ENCODE measurements at regions not wholly inside any gene's neighbourhood (a gene's known extent, or its start where the extent isn't known, plus 50 kb on each side); places are given as distances from the start of the nearest gene placed in this dataset.

DNA sequence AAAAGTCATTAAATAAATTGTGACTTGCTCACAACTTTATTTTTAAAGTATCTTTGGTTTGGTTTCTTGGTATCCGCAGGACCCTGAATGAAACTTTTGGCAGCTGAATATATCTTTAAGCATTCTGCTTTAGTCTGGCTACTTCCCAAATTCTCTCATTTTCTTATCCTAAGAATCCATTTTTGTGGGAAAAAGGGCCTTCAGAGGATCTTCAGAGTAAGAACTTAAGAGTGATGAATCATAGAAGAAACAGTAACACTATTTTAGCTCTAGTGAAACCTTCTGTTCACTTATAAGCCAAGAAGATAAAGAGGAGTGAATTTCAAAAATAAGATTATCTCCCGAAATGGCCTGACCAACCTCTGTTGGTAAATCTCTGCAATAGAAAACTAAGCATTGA, 540.6 kb upstream of the MAGEB18 start:
- Mint-ChIP-seq H3K27ac (no peak overlapping the region), H3K36me3 (no peaks in the 10 kb centered on the region), H3K4me3 (no peak overlapping the region), H3K27me3 (no peaks in the 10 kb centered on the region), H3K4me1 (ENCODE audit: unreplicated experiment) (no peaks in the 10 kb centered on the region), H3K9me3 (no peaks in the 10 kb centered on the region)
- TF ChIP-seq, protein P1, sequence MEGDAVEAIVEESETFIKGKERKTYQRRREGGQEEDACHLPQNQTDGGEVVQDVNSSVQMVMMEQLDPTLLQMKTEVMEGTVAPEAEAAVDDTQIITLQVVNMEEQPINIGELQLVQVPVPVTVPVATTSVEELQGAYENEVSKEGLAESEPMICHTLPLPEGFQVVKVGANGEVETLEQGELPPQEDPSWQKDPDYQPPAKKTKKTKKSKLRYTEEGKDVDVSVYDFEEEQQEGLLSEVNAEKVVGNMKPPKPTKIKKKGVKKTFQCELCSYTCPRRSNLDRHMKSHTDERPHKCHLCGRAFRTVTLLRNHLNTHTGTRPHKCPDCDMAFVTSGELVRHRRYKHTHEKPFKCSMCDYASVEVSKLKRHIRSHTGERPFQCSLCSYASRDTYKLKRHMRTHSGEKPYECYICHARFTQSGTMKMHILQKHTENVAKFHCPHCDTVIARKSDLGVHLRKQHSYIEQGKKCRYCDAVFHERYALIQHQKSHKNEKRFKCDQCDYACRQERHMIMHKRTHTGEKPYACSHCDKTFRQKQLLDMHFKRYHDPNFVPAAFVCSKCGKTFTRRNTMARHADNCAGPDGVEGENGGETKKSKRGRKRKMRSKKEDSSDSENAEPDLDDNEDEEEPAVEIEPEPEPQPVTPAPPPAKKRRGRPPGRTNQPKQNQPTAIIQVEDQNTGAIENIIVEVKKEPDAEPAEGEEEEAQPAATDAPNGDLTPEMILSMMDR (conservative IDR thresholded peaks at IDR 0.05) = no peak
- DNase-seq (ENCODE audit: extremely low spot score, unreplicated experiment) = no peak

DNA sequence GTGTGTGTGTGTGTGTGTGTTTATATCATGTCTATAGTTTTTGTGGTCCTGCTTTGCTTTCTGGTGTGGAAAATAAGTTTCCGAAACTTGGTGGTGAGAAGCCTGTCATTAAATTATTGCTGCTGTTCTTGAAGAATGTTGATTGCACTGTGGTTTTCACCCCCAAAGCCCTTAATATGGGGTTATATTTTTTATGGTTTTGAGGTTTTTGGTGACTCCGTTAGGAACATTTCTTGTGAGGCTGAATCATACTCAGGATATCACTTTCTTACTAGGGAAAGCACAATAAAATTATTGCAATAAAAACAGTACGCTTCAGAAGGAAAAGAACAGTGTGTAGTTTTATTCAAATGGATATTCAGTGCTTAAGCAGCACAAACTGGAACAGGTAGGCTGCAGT, 539.1 kb upstream of the MAGEB18 start:
- TF ChIP-seq, protein P1 (conservative IDR thresholded peaks at IDR 0.05) = no peak
- no peaks in the 10 kb centered on the region for H3K9me3 Mint-ChIP-seq
- DNase-seq (ENCODE audit: extremely low spot score, unreplicated experiment) = no peak

GRCh38 chrX:25600776-25601175, 537.4 kb upstream of the MAGEB18 start:
- no peaks in the 10 kb centered on the region for H3K4me1 Mint-ChIP-seq (ENCODE audit: unreplicated experiment)
- no peaks in the 10 kb centered on the region for H3K9me3 Mint-ChIP-seq
- no peak for DNase-seq (ENCODE audit: extremely low spot score, unreplicated experiment)
- H3K4me3 Mint-ChIP-seq = no peak overlapping the region
- TF ChIP-seq, protein P1 (conservative IDR thresholded peaks at IDR 0.05) = no peak
- H3K27me3 Mint-ChIP-seq = no peaks in the 10 kb centered on the region
- no peak overlapping the region for H3K27ac Mint-ChIP-seq
- no peaks in the 10 kb centered on the region for H3K36me3 Mint-ChIP-seq

More for the DNA sequence above, 539.1 kb upstream of the MAGEB18 start:
- Mint-ChIP-seq H3K36me3 (no peaks in the 10 kb centered on the region), H3K27ac (no peak overlapping the region), H3K4me3 (no peak overlapping the region), H3K4me1 (ENCODE audit: unreplicated experiment) (no peaks in the 10 kb centered on the region), H3K27me3 (no peaks in the 10 kb centered on the region)

DNA sequence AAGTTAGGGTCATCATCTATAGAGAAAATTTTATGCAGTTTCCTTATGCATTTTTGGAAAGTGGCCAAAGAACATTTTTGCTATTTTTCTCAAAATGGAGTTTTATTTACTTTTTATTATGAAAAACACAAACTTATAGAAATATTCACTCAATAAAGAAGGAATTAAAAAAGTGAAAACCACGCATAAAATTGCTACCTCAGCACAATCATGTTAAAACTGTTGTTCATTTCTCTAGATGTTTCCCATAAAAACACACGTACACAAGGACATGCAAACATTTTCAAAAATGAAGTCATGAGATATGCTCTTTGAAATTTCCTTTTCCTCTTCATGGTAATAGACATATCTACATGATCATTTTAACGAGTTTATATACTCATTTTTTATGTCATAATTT, 536.8 kb upstream of the MAGEB18 start:
- H3K36me3 Mint-ChIP-seq = no peaks in the 10 kb centered on the region
- no peaks in the 10 kb centered on the region for H3K27me3 Mint-ChIP-seq
- TF ChIP-seq, protein P1 (conservative IDR thresholded peaks at IDR 0.05) = no peak
- H3K9me3 Mint-ChIP-seq = no peaks in the 10 kb centered on the region
- no peaks in the 10 kb centered on the region for H3K4me1 Mint-ChIP-seq (ENCODE audit: unreplicated experiment)
- H3K4me3 Mint-ChIP-seq = no peak overlapping the region
- no peak overlapping the region for H3K27ac Mint-ChIP-seq
- no peak for DNase-seq (ENCODE audit: extremely low spot score, unreplicated experiment)

GRCh38 chrX:25618248-25618647, 519.9 kb upstream of the MAGEB18 start:
- no peaks in the 10 kb centered on the region for H3K9me3 Mint-ChIP-seq
- H3K4me1 Mint-ChIP-seq (ENCODE audit: unreplicated experiment) = no peaks in the 10 kb centered on the region
- H3K4me3 Mint-ChIP-seq = no peak overlapping the region
- H3K36me3 Mint-ChIP-seq = no peaks in the 10 kb centered on the region
- TF ChIP-seq, protein P1 (conservative IDR thresholded peaks at IDR 0.05) = no peak
- H3K27ac Mint-ChIP-seq = no peak overlapping the region
- no peaks in the 10 kb centered on the region for H3K27me3 Mint-ChIP-seq
- DNase-seq (ENCODE audit: extremely low spot score, unreplicated experiment) = no peak

DNA sequence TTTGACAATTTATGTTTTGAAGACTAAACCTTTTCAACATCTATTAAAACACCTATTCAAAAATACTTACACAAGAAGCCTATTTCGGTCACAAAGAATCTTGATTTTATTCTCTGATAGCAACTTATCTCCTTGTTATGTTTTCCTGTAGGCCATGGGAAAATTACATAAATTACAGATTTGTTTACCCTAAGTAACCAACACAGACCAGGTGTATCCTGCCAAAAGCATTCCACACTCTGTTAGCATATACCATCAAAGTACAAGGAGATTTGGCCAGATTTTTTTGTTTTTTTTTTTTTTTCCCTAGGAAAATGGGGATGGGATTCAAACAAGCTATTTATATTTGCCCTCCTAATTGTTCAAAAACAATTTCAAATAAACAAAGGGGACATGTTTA, 497.9 kb upstream of the MAGEB18 start:
- Mint-ChIP-seq H3K27me3 (no peaks in the 10 kb centered on the region), H3K36me3 (no peaks in the 10 kb centered on the region), H3K4me1 (ENCODE audit: unreplicated experiment) (no peaks in the 10 kb centered on the region), H3K27ac (no peak overlapping the region), H3K9me3 (no peaks in the 10 kb centered on the region), H3K4me3 (no peak overlapping the region)
- TF ChIP-seq, protein P1 (conservative IDR thresholded peaks at IDR 0.05) = no peak
- DNase-seq (ENCODE audit: extremely low spot score, unreplicated experiment) = no peak
